Caco-2 (cell line): ENCODE measurements at regions not wholly inside any gene's neighbourhood (a gene's known extent, or its start where the extent isn't known, plus 50 kb on each side); places are given as distances from the start of the nearest gene placed in this dataset.

Source experiments
- BruUV-seq: library from RNA; stranded (reverse); fragments of 400-500 nt; replicated peaks from 2 replicates; lab custom pipeline; 2021; lab: Mats Ljungman, UMichigan
- CTCF ChIA-PET: fragments of 300-600 bp; sonication (Branson Sonifier 250); formaldehyde crosslinking; loops from one replicate; lab custom pipeline; 2022; ENCODE audit warnings: antibody characterized with exemption; lab: Charles Lee
- POLR2A ChIA-PET: fragments of 300-600 bp; sonication (Branson Sonifier 250); formaldehyde crosslinking; loops from one replicate; lab custom pipeline; 2022; ENCODE audit warnings: antibody characterized with exemption; lab: Charles Lee
- DNase-seq, 2 experiments: peaks; one replicate each; pipeline versions ENCODE4 v3.0.0 to v3.0.0-alpha.2; 2020 to 2022
- H3K27me3 ChIP-seq: replicated peaks from 2 replicates; pipeline ENCODE4 v1.6.0; 2011; ENCODE audit warnings: low read length; ENCODE audit not compliant: control insufficient read depth, insufficient read depth
- H3K36me3 ChIP-seq: 2 replicates; pipeline ENCODE4 v1.5.1; 2011; ENCODE audit warnings: low read length; ENCODE audit not compliant: control insufficient read depth, insufficient read depth
- H3K4me1 ChIP-seq: fragments of 250-450 bp; sonication (Bioruptor Pico); 2 replicates; pipeline ENCODE4 v1.5.1; 2020; ENCODE audit warnings: mild to moderate bottlenecking
- H3K4me3 ChIP-seq: 2 replicates; pipeline ENCODE4 v1.5.1; 2011; ENCODE audit warnings: low read depth, mild to moderate bottlenecking, control low read depth, low read length
- H3K9me3 ChIP-seq: fragments of 250-450 bp; sonication (Bioruptor Pico); 2 replicates; pipeline ENCODE4 v1.5.1; 2020; ENCODE audit warnings: mild to moderate bottlenecking, moderate library complexity
- H3K27ac Mint-ChIP-seq: one replicate; pipeline ENCODE4 v1.8.0; 2022; ENCODE audit warnings: mixed read lengths; ENCODE audit not compliant: unreplicated experiment
- H3K27me3 Mint-ChIP-seq: one replicate; pipeline ENCODE4 v1.8.0; 2022; ENCODE audit warnings: mixed read lengths; ENCODE audit not compliant: insufficient read depth, unreplicated experiment
- H3K36me3 Mint-ChIP-seq: one replicate; pipeline ENCODE4 v1.8.0; 2022; ENCODE audit warnings: mild to moderate bottlenecking, mixed read lengths; ENCODE audit not compliant: insufficient read depth, unreplicated experiment
- H3K4me1 Mint-ChIP-seq: one replicate; pipeline ENCODE4 v1.8.0; 2022; ENCODE audit warnings: low read depth, mixed read lengths; ENCODE audit not compliant: unreplicated experiment
- H3K4me3 Mint-ChIP-seq: one replicate; pipeline ENCODE4 v1.8.0; 2022; ENCODE audit warnings: mild to moderate bottlenecking, moderate library complexity, mixed read lengths; ENCODE audit not compliant: unreplicated experiment
- H3K9me3 Mint-ChIP-seq: one replicate; pipeline ENCODE4 v1.8.0; 2022; ENCODE audit warnings: mixed read lengths; ENCODE audit not compliant: unreplicated experiment
- CTCF ChIP-seq, 2 experiments: fragments of 200-600 bp in 1 of 2; IDR thresholded peaks; 1 replicate in 1 of 2; 2 replicates in 1 of 2; pipeline versions ENCODE4 v1.5.1 to v1.8.0; 2011 to 2022; ENCODE audit warnings: antibody characterized with exemption in 1 of 2, control low read depth in 1 of 2, inconsistent platforms in 1 of 2, low read depth in 1 of 2, low read length in 1 of 2, mild to moderate bottlenecking in 1 of 2, moderate library complexity in 1 of 2; ENCODE audit not compliant: insufficient read depth in 1 of 2, severe bottlenecking in 1 of 2, unreplicated experiment in 1 of 2
- intact Hi-C: fragments of 100-400 bp; cut with micrococcal nuclease; formaldehyde crosslinking; loops from one replicate; pipeline ENCODE4 v1.10.0; 2022; ENCODE audit not compliant: unreplicated experiment

GRCh38 chr5:68995845-68996545, 97.8 kb upstream of the SLC30A5 start:
- intact Hi-C loops: no loop called here

GRCh38 chr5:68999181-68999580, 94.6 kb upstream of the SLC30A5 start:
- Mint-ChIP-seq H3K27ac (no peak overlapping the region), H3K27me3 (peaks cover 14% of the 10 kb centered on the region), H3K4me3 (no peak overlapping the region), H3K9me3 (no peaks in the 10 kb centered on the region), H3K4me1 (no peaks in the 10 kb centered on the region), H3K36me3 (no peaks in the 10 kb centered on the region)
- no peaks in the 10 kb centered on the region for H3K36me3 ChIP-seq
- no peaks in the 10 kb centered on the region for H3K4me1 ChIP-seq
- intact Hi-C loops: no loop called here
- BruUV-seq: no TSS peak
- ChIA-PET CTCF (no interaction called here), POLR2A (no interaction called here)
- H3K27me3 ChIP-seq: no peaks in the 10 kb centered on the region
- H3K4me3 ChIP-seq: no peak overlapping the region
- TF ChIP-seq CTCF (IDR thresholded peaks at IDR 0.05; ENCODE audit: insufficient read depth in 1 of 2, low read depth in 1 of 2, low read length in 1 of 2, severe bottlenecking in 1 of 2, unreplicated experiment in 1 of 2): no peak
- DNase-seq: no peak
- no peaks in the 10 kb centered on the region for H3K9me3 ChIP-seq

More at GRCh38 chr5:68995845-68996545, 97.8 kb upstream of the SLC30A5 start:
- Mint-ChIP-seq H3K9me3 (no peaks in the 10 kb centered on the region), H3K36me3 (no peaks in the 10 kb centered on the region), H3K27ac (no peak overlapping the region), H3K27me3 (peaks cover 18% of the 10 kb centered on the region), H3K4me3 (no peak overlapping the region), H3K4me1 (no peaks in the 10 kb centered on the region)
- no peak for DNase-seq
- TF ChIP-seq CTCF (IDR thresholded peaks at IDR 0.05; ENCODE audit: insufficient read depth in 1 of 2, low read depth in 1 of 2, low read length in 1 of 2, severe bottlenecking in 1 of 2, unreplicated experiment in 1 of 2): no peak
- Histone ChIP-seq H3K9me3 (no peaks in the 10 kb centered on the region), H3K4me1 (no peaks in the 10 kb centered on the region), H3K4me3 (no peak overlapping the region), H3K36me3 (no peaks in the 10 kb centered on the region), H3K27me3 (no peaks in the 10 kb centered on the region)
- POLR2A ChIA-PET: no interaction called here
- CTCF ChIA-PET: interaction anchor here (0.6 kb wide), 1 partner anchor 798 kb away, joined by 3 read pairs; no protein-coding TSS in a partner anchor
- no TSS peak for BruUV-seq

GRCh38 chr5:69000216-69000919, 93.4 kb upstream of the SLC30A5 start:
- Histone ChIP-seq H3K27me3 (no peaks in the 10 kb centered on the region), H3K36me3 (no peaks in the 10 kb centered on the region), H3K9me3 (no peaks in the 10 kb centered on the region), H3K4me3 (no peak overlapping the region), H3K4me1 (no peaks in the 10 kb centered on the region)
- intact Hi-C loops: no loop called here
- CTCF ChIA-PET: no interaction called here
- no peak for TF ChIP-seq CTCF (IDR thresholded peaks at IDR 0.05; ENCODE audit: insufficient read depth in 1 of 2, low read depth in 1 of 2, low read length in 1 of 2, severe bottlenecking in 1 of 2, unreplicated experiment in 1 of 2)
- Mint-ChIP-seq H3K36me3 (no peaks in the 10 kb centered on the region), H3K9me3 (no peaks in the 10 kb centered on the region), H3K27me3 (peaks cover 14% of the 10 kb centered on the region), H3K4me1 (no peaks in the 10 kb centered on the region), H3K4me3 (no peak overlapping the region), H3K27ac (no peak overlapping the region)
- no peak for DNase-seq
- POLR2A ChIA-PET: no interaction called here
- BruUV-seq: no TSS peak
